K562 (cell line): ENCODE measurements at regions not wholly inside any gene's neighbourhood (a gene's known extent, or its start where the extent isn't known, plus 50 kb on each side); places are given as distances from the start of the nearest gene placed in this dataset.

Source experiments
- CTCF ChIP-seq, 3 experiments: IDR thresholded peaks in 2 of 3; conservative IDR thresholded peaks in 1 of 3; 2 replicates each; pipeline ENCODE4 v1.5.1; 2011 to 2012; ENCODE audit warnings: low read length in 3 of 3, mild to moderate bottlenecking in 3 of 3, control low read depth in 2 of 3, improper control_type of control experiment in 1 of 3, inconsistent platforms in 1 of 3, low read depth in 1 of 3, mixed read lengths in 1 of 3, moderate library complexity in 1 of 3; ENCODE audit not compliant: insufficient read depth in 2 of 3
- EHMT2 ChIP-seq: fragments of 450-650 bp; IDR thresholded peaks from 2 replicates; pipeline ENCODE4 v1.6.1; 2018; ENCODE audit warnings: antibody characterized with exemption
- NBN ChIP-seq: fragments of 450-650 bp; IDR thresholded peaks from 2 replicates; pipeline ENCODE4 v1.6.1; 2016; ENCODE audit warnings: low read depth, mild to moderate bottlenecking
- ZNF274 ChIP-seq: IDR thresholded peaks from 2 replicates; pipeline ENCODE4 v1.6.1; 2011; ENCODE audit warnings: low read depth, mild to moderate bottlenecking, low read length, moderate library complexity, borderline replicate concordance
- ZNF79 ChIP-seq: fragments of 250-450 bp; sonication (Bioruptor Pico); IDR thresholded peaks from 2 replicates; pipeline ENCODE4 v1.4.0; 2020; ENCODE audit warnings: low read depth, mild to moderate bottlenecking, moderate library complexity
- TF ChIP-seq, protein P1 (sequence below): sonication (generic); formaldehyde crosslinking; IDR thresholded peaks from 2 replicates; pipeline ENCODE4 v1.9.0; 2022; ENCODE audit warnings: mild to moderate bottlenecking, missing genetic modification reagents

DNA sequence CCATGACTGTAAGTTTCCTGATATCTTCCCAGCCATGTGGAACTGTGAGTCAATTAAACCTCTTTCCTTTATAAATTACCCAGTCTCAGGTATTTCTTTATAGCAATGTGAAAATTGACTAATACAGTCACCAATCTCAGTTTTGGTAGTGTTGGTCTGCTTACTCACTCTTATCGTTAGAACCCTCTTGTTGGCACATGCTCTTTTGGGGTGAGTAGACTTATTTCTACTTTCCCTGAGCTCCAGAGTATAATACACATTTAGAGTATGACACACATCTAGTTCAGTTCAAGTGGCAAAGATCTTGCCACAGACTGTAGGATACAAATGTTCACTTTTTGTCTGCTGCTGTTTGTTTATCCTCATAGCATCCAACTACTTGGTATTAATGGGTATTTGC is 347.5 kb upstream of the CELF4 start:
- TF ChIP-seq CTCF (IDR thresholded peaks at IDR 0.05 in 2 of 3, conservative IDR thresholded peaks at IDR 0.05 in 1 of 3; ENCODE audit: insufficient read depth in 2 of 3, low read depth in 1 of 3, low read length in 3 of 3) (no peak), EHMT2 (no peak), NBN (no peak), ZNF274 (no peak), ZNF79 (no peak)
- TF ChIP-seq, protein P1, sequence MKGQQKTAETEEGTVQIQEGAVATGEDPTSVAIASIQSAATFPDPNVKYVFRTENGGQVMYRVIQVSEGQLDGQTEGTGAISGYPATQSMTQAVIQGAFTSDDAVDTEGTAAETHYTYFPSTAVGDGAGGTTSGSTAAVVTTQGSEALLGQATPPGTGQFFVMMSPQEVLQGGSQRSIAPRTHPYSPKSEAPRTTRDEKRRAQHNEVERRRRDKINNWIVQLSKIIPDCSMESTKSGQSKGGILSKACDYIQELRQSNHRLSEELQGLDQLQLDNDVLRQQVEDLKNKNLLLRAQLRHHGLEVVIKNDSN (CRISPR knock-in tag): no peak
